ENCODE measurements at regions not wholly inside any gene's neighbourhood (a gene's known extent, or its start where the extent isn't known, plus 50 kb on each side); places are given as distances from the start of the nearest gene placed in this dataset.
"Not testable (repeated sequence)": the region's sequence is repeated elsewhere in the genome, so short reads cannot be mapped to it uniquely, and the experiment has no call there.

- DNase-seq (ENCODE audit: low spot score), result no peak
Observed at GRCh38 chr6:6412700-6413099, 92.2 kb upstream of the F13A1 start.

GRCh38 chr6:6414931-6415330 lies 94.5 kb upstream of the F13A1 start:
- no peak for DNase-seq (ENCODE audit: low spot score)

GRCh38 chr6:6417475-6417874 lies 97.0 kb upstream of the F13A1 start:
- DNase-seq (ENCODE audit: low spot score), result no peak

- no peak for DNase-seq (ENCODE audit: low spot score)
Observed at GRCh38 chr6:6418421-6418820, 98.0 kb upstream of the F13A1 start.

GRCh38 chr6:6420107-6420506 lies 99.6 kb upstream of the F13A1 start:
- DNase-seq (ENCODE audit: low spot score), result no peak

GRCh38 chr6:6434151-6434550 lies 113.7 kb upstream of the F13A1 start:
- peak; percentile 11 for DNase-seq (ENCODE audit: low spot score)

GRCh38 chr6:6434723-6435122 lies 114.3 kb upstream of the F13A1 start:
- no peak for DNase-seq (ENCODE audit: low spot score)

GRCh38 chr6:6436366-6436765 lies 115.9 kb upstream of the F13A1 start:
- no peak for DNase-seq (ENCODE audit: low spot score)

GRCh38 chr6:6436946-6437345 lies 116.5 kb upstream of the F13A1 start:
- DNase-seq (ENCODE audit: low spot score), result no peak

GRCh38 chr6:6438286-6438685 lies 117.8 kb upstream of the F13A1 start:
- DNase-seq (ENCODE audit: low spot score), result no peak

- DNase-seq (ENCODE audit: low spot score), result no peak
Observed at GRCh38 chr6:6439778-6440177, 119.3 kb upstream of the F13A1 start.

- no peak for DNase-seq (ENCODE audit: low spot score)
Observed at GRCh38 chr6:6452002-6452401, 131.5 kb upstream of the F13A1 start.

- no peak for DNase-seq (ENCODE audit: low spot score)
Observed at GRCh38 chr6:6453186-6453585, 132.7 kb upstream of the F13A1 start.

- no peak for DNase-seq (ENCODE audit: low spot score)
Observed at GRCh38 chr6:6455272-6455671, 133.2 kb upstream of the LY86 start.

GRCh38 chr6:6458172-6458571 lies 130.3 kb upstream of the LY86 start:
- no peak for DNase-seq (ENCODE audit: low spot score)

GRCh38 chr6:6459963-6460362 lies 128.6 kb upstream of the LY86 start:
- DNase-seq (ENCODE audit: low spot score), result not testable (repeated sequence)

- no peak for DNase-seq (ENCODE audit: low spot score)
Observed at GRCh38 chr6:6460416-6460815, 128.1 kb upstream of the LY86 start.

GRCh38 chr6:6461138-6461537 lies 127.4 kb upstream of the LY86 start:
- DNase-seq (ENCODE audit: low spot score), result no peak

GRCh38 chr6:6466967-6467761 lies 121.4 kb upstream of the LY86 start:
- DNase-seq (ENCODE audit: low spot score), result no peak

GRCh38 chr6:6469074-6469473 lies 119.4 kb upstream of the LY86 start:
- no peak for DNase-seq (ENCODE audit: low spot score)

GRCh38 chr6:6470123-6470522 lies 118.4 kb upstream of the LY86 start:
- DNase-seq (ENCODE audit: low spot score), result no peak

- no peak for DNase-seq (ENCODE audit: low spot score)
Observed at GRCh38 chr6:6471276-6471675, 117.2 kb upstream of the LY86 start.

- DNase-seq (ENCODE audit: low spot score), result no peak
Observed at GRCh38 chr6:6474170-6474920, 114.2 kb upstream of the LY86 start.
